Mucosa of descending colon (tissue), 3 donors: ENCODE measurements at regions not wholly inside any gene's neighbourhood (a gene's known extent, or its start where the extent isn't known, plus 50 kb on each side); places are given as distances from the start of the nearest gene placed in this dataset.

Experiments used
- ATAC-seq: fragments of 200-7000 bp; cut with Tn5 transposase; one replicate; pipeline ENCODE4 v1.9.1; 2020; ENCODE audit warnings: mild to moderate bottlenecking, moderate library complexity
- DNase-seq, 3 donors: peaks; one replicate each; pipeline ENCODE4 v3.0.0-alpha.2; 2020
- H3K36me3 ChIP-seq: fragments of 200-600 bp; one replicate; pipeline ENCODE4 v1.8.0; 2021; ENCODE audit warnings: low read depth, mild to moderate bottlenecking
- H3K4me1 ChIP-seq: fragments of 200-600 bp; one replicate; pipeline ENCODE4 v1.8.0; 2021; ENCODE audit warnings: low read depth, mild to moderate bottlenecking
- H3K4me3 ChIP-seq: fragments of 200-600 bp; one replicate; pipeline ENCODE4 v1.8.0; 2021; ENCODE audit warnings: mild to moderate bottlenecking
- H3K9me3 ChIP-seq: fragments of 200-600 bp; one replicate; pipeline ENCODE4 v1.8.0; 2021; ENCODE audit warnings: mild to moderate bottlenecking
- intact Hi-C, 2 donors: fragments of 100-400 bp; cut with DNase I in 1 of 2; cut with micrococcal nuclease in 1 of 2; formaldehyde crosslinking; loops; one replicate each; pipeline versions ENCODE4 v1.11.0 to v1.11.1; 2022; cut with DNase I, micrococcal nuclease
- TF ChIP-seq, protein P1 (sequence below): fragments of 200-600 bp; IDR thresholded peaks from one replicate; pipeline ENCODE4 v1.8.0; 2022; ENCODE audit warnings: antibody characterized with exemption, mild to moderate bottlenecking
- donor health status: DM: no; HTN: no; CAD: no; lungs with moderate emphysema.
- donor health status: DM: no; HTN: no; CAD: no.
- donor health status: DM: no; HTN: yes; CAD: no.

DNA sequence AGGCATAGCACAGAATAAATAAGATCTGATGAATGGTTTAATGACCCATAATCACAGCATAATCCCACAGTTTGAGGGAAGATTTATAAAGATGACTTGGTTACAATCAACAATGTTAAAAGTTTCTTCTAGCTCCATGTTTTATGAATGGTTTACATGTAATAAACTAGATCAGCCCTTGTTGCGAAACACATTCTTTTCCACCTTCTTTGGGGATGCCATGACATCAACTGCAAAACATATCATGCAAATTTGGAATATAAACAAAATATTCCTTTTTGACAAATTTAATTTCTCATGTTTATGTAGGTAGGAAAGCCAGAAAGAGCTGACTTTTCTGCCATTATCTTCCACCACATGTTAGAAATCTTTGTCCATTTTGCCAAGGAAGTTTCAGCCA is 979.5 kb downstream of the MAT2B start:
- TF ChIP-seq, protein P1, sequence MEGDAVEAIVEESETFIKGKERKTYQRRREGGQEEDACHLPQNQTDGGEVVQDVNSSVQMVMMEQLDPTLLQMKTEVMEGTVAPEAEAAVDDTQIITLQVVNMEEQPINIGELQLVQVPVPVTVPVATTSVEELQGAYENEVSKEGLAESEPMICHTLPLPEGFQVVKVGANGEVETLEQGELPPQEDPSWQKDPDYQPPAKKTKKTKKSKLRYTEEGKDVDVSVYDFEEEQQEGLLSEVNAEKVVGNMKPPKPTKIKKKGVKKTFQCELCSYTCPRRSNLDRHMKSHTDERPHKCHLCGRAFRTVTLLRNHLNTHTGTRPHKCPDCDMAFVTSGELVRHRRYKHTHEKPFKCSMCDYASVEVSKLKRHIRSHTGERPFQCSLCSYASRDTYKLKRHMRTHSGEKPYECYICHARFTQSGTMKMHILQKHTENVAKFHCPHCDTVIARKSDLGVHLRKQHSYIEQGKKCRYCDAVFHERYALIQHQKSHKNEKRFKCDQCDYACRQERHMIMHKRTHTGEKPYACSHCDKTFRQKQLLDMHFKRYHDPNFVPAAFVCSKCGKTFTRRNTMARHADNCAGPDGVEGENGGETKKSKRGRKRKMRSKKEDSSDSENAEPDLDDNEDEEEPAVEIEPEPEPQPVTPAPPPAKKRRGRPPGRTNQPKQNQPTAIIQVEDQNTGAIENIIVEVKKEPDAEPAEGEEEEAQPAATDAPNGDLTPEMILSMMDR: no peak
- Histone ChIP-seq H3K9me3 (no peaks in the 10 kb centered on the region), H3K4me3 (no peak overlapping the region), H3K4me1 (no peaks in the 10 kb centered on the region), H3K36me3 (no peaks in the 10 kb centered on the region)
- intact Hi-C loops: no loop called here
- no peak for ATAC-seq
- DNase-seq: no peak

DNA sequence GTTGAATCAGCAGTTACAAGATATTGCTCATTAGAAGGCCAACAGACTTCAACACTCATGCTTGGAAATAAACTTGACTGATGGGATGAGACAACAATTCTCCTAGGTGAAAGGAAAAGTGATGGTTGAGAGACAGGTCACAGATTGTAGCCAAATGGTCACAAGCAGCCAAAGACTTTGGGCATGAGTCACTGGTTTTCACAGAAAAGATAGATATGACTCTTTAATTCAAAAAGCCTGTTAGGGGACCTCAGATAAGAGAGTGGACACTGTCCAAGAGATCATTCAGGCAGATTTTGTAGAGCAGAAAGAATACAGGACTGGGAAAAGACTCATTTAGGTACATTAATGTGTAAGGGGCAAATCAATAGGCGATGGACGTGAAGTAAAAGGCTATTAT is 982.5 kb downstream of the MAT2B start:
- DNase-seq: no peak
- ATAC-seq: no peak
- intact Hi-C loops: no loop called here

DNA sequence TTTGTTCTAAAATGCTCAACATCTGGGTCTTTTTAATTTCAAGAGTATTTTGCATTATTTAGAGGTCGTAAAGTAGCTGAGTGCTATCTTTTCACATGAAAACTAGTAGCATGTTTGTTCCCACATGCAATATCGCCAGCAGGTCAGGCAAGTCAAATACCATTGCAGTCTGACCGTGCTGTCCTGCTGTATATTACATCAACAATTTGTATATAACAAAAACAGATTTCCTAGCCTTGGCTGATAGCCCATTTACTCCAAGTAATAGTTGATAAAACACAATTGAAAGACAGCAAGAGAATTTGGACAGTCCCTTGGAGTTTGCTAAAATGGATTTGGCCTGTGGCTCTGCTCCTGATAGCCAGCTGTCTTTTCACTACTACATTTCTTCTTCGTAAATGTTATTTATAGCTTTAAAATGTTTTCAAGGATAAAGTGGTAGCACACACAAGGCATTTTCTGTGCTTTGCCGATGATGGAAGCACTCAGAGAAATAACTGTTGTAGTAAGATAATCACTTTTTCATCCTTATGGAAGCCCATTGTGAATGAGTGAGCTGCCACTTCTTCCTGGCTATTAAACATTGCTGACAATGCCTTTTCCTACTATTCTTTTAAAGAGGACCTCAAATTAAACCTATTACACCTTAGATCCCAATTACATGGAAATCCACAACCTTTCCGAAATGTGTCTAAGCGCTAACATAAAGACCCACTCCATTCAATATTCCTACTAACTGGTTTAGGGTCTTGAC is 992.1 kb downstream of the MAT2B start:
- intact Hi-C loops: no loop called here
- no peak for DNase-seq
- no peak for ATAC-seq
- TF ChIP-seq, protein P1: no peak
- H3K9me3 ChIP-seq: no peaks in the 10 kb centered on the region
- no peaks in the 10 kb centered on the region for H3K4me1 ChIP-seq
- no peaks in the 10 kb centered on the region for H3K36me3 ChIP-seq
- H3K4me3 ChIP-seq: no peak overlapping the region

More for the DNA sequence above, 982.5 kb downstream of the MAT2B start:
- Histone ChIP-seq H3K9me3 (no peaks in the 10 kb centered on the region), H3K36me3 (no peaks in the 10 kb centered on the region), H3K4me3 (no peak overlapping the region), H3K4me1 (no peaks in the 10 kb centered on the region)
- TF ChIP-seq, protein P1: no peak

DNA sequence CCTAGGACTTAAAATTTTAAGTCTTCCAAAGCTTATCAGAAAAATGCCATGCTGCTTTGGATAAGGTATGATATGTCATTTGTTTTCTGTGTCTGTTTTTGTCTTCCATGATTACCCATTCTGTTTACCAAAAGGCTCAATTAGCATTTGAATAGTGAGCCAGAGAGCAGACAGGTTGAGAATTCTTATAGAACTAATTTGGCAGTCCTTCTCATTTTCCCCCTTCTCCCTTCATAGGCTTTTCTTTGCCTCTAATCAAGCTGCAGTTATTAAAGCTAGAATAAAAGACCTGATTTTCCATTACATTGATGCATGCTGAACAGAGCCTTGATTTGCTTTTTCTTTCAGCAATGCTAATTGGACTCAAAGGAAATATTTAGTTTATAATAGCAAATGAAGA is 993.0 kb downstream of the MAT2B start:
- no peaks in the 10 kb centered on the region for H3K36me3 ChIP-seq
- TF ChIP-seq, protein P1: no peak

DNA sequence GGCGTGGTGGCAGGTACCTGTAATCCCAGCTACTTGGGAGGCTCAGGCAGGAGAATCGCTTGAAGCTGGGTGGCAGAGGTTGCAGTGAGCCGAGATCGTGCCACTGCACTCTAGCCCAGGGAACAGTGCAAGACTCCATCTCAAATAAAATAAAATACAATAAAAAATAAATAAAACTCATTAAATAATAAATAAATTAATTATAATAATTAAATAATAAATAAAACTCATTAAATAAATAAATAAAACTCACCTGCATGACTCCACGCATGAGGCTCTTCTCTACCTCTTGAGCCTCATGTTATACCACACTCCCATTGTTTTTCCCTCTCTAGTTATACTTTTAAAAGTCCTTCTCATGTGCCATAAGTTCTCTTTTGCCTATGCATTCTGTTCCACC is 995.4 kb downstream of the MAT2B start:
- H3K9me3 ChIP-seq: no peaks in the 10 kb centered on the region
- intact Hi-C loops: loop anchor here (5.0 to 10.0 kb wide), 4 partner anchors 486 to 939 kb away; no protein-coding TSS in a partner anchor
- no peak for DNase-seq

More for the DNA sequence above, 993.0 kb downstream of the MAT2B start:
- ATAC-seq (no peak), DNase-seq (no peak)
- Histone ChIP-seq H3K4me1 (no peaks in the 10 kb centered on the region), H3K4me3 (no peak overlapping the region), H3K9me3 (no peaks in the 10 kb centered on the region)
- intact Hi-C loops: no loop called here

More for the DNA sequence above, 995.4 kb downstream of the MAT2B start:
- Histone ChIP-seq H3K4me3 (no peak overlapping the region), H3K36me3 (no peaks in the 10 kb centered on the region), H3K4me1 (no peaks in the 10 kb centered on the region)
- ATAC-seq: no peak
- TF ChIP-seq, protein P1: no peak
